Gastroesophageal sphincter (tissue), 4 donors: ENCODE measurements at regions not wholly inside any gene's neighbourhood (a gene's known extent, or its start where the extent isn't known, plus 50 kb on each side); places are given as distances from the start of the nearest gene placed in this dataset.

Experiments used
- ATAC-seq: fragments of 150-250 bp; one replicate; pipeline ENCODE4 v1.9.1; 2016; ENCODE audit warnings: mild to moderate bottlenecking, moderate library complexity
- H3K27ac ChIP-seq, 4 donors: fragments of 200-600 bp; sonication (generic) in 3 of 4; 1 replicate in 3 of 4; 2 replicates in 1 of 4; pipeline ENCODE4 v1.5.1; 2016 to 2019
- H3K27me3 ChIP-seq: fragments of 200-600 bp; sonication (generic); one replicate; pipeline ENCODE4 v1.5.1; 2019
- H3K36me3 ChIP-seq, 2 donors: fragments of 200-600 bp; sonication (generic); one replicate each; pipeline ENCODE4 v1.5.1; 2019; ENCODE audit warnings: control low read depth in 1 of 2
- H3K4me1 ChIP-seq, 3 donors: fragments of 200-600 bp; sonication (generic); 1 replicate in 2 of 3; 2 replicates in 1 of 3; pipeline ENCODE4 v1.5.1; 2016 to 2019; ENCODE audit warnings: control low read depth in 2 of 3
- H3K4me3 ChIP-seq, 2 donors: fragments of 200-600 bp; sonication (generic); one replicate each; pipeline ENCODE4 v1.5.1; 2019; ENCODE audit warnings: mild to moderate bottlenecking in 1 of 2, moderate library complexity in 1 of 2
- H3K9me3 ChIP-seq, 3 donors: fragments of 200-600 bp; sonication (generic); one replicate each; pipeline ENCODE4 v1.5.1; 2017 to 2019; ENCODE audit warnings: control low read depth in 2 of 3
- EP300 ChIP-seq: sonication (generic); formaldehyde crosslinking; IDR thresholded peaks from one replicate; pipeline ENCODE4 v1.6.1; 2017; ENCODE audit warnings: antibody characterized with exemption, mild to moderate bottlenecking
- POLR2A ChIP-seq, 2 donors: fragments of 450-650 bp; IDR thresholded peaks; one replicate each; pipeline ENCODE4 v1.6.1; 2017; ENCODE audit warnings: antibody characterized with exemption in 2 of 2, mild to moderate bottlenecking in 2 of 2, moderate library complexity in 1 of 2
- POLR2AphosphoS5 ChIP-seq: sonication (generic); formaldehyde crosslinking; IDR thresholded peaks from one replicate; pipeline ENCODE4 v1.6.1; 2017; ENCODE audit warnings: antibody characterized with exemption
- WGBS, 2 donors: methylation state at CpG; one replicate each; pipeline ENCODE4 v1.1.5; 2018; ENCODE audit warnings: low coverage in 1 of 2; 5-methylcytosine and 5-hydroxymethylcytosine counted together
- TF ChIP-seq, protein P1 (sequence below), 4 experiments: fragments of 200-600 bp in 2 of 4; fragments of 450-650 bp in 2 of 4; sonication (generic) in 1 of 4; IDR thresholded peaks; one replicate each; pipeline ENCODE4 v1.5.1; 2017 to 2019; ENCODE audit warnings: antibody characterized with exemption in 4 of 4, mild to moderate bottlenecking in 2 of 4, moderate library complexity in 2 of 4

DNA sequence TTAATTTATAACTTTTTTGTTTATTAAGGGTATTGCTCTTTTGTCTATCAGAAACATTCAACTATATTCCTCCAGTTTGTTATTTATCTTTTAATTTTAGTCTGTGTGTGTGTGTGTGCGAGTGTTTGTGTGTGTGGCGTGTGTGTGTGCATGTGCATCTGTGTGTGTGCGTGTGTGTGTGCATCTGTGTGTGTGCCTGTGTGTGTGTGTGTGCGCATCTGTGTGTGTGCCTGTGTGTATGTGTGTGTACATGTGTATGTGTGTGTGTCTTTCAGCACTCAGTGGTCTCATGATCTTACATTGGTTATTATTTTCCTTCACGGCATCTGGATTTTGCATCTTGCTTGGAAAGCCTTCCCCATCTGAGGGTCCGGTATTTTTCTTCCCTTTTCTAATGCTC is 281.1 kb upstream of the RTL1 start:
- no peak for ATAC-seq
- H3K4me3 ChIP-seq, result no peak overlapping the region
- H3K36me3 ChIP-seq, result no peaks in the 10 kb centered on the region
- WGBS, 2 donors, result 75 to 91% methylated on average over 2 to 6 of the region's 6 CpGs
- H3K4me1 ChIP-seq, result no peaks in the 10 kb centered on the region
- H3K9me3 ChIP-seq, result peaks cover 0 to 33% (median 0%) of the 10 kb centered on the region in 3 donors
- no peak overlapping the region for H3K27ac ChIP-seq
- TF ChIP-seq, protein P1, sequence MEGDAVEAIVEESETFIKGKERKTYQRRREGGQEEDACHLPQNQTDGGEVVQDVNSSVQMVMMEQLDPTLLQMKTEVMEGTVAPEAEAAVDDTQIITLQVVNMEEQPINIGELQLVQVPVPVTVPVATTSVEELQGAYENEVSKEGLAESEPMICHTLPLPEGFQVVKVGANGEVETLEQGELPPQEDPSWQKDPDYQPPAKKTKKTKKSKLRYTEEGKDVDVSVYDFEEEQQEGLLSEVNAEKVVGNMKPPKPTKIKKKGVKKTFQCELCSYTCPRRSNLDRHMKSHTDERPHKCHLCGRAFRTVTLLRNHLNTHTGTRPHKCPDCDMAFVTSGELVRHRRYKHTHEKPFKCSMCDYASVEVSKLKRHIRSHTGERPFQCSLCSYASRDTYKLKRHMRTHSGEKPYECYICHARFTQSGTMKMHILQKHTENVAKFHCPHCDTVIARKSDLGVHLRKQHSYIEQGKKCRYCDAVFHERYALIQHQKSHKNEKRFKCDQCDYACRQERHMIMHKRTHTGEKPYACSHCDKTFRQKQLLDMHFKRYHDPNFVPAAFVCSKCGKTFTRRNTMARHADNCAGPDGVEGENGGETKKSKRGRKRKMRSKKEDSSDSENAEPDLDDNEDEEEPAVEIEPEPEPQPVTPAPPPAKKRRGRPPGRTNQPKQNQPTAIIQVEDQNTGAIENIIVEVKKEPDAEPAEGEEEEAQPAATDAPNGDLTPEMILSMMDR (IDR thresholded peaks at IDR 0.05), result no peak
- TF ChIP-seq EP300 (no peak), POLR2A (IDR thresholded peaks at IDR 0.05) (no peak), POLR2AphosphoS5 (no peak)
- H3K27me3 ChIP-seq, result peaks cover 17% of the 10 kb centered on the region

DNA sequence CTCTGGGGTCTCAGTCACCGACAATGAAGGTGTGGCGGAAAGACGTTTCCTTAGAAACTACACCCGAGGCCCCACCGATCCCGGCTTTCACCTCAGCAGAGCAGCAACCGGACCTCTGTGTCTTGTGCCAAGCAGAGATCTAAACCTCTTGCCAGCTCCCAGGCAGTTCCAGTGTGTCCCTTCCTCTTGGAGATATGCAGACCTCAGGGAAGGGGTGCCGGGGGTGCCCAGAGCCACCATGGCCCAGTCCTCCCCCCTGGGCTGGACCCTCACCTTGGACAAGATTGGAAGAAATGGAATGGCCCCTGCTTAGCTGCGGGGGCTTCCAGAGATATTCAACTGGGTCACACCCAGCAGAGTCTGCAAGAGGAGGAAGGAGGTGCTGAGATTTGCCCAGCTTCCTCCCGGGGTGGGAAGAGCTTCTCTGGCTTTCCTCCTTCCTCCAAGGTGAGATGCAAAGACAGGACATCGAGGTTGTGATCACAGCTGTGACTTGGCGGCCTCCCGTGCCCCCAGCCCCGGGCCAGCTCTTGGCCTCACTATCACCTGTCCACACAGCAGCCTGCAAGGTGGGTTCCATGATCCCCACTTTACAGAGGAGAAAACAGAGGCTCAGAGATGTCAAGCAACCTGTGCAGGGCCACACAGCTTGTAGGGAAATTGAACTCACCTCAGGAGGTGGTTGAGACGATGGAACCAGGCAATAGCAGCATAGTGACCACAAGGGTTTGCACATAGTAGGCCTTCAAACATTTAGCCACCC is 281.7 kb upstream of the RTL1 start:
- H3K27me3 ChIP-seq, result peaks cover 17% of the 10 kb centered on the region
- H3K27ac ChIP-seq, result no peak overlapping the region
- 47 to 79% methylated on average over 3 to 11 of the region's 15 CpGs for WGBS, 2 donors
- peaks cover 0 to 26% (median 0%) of the 10 kb centered on the region in 3 donors for H3K9me3 ChIP-seq
- no peak overlapping the region for H3K4me3 ChIP-seq
- H3K4me1 ChIP-seq, result no peaks in the 10 kb centered on the region
- no peak for TF ChIP-seq POLR2AphosphoS5
- TF ChIP-seq, protein P1 (IDR thresholded peaks at IDR 0.05), result no peak
- no peak for ATAC-seq
- no peaks in the 10 kb centered on the region for H3K36me3 ChIP-seq

DNA sequence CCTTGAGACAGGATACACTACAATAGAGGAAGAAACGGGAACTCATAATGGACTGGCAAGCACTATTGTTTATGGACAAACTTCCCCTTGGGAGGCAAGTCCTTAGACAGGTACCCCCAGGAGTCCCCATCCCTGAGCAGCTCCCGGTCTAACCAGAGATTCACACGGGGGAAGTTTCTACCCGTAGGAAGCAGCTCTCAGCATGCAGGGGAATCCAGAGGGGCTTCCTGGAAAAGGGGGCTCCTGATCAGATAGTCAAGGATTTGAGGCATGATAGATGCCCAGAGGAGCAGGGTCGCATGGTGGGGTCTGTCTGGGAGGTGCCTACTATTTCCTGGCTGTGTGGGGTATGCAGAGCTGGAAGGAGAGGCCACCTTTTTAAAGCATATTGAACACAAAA is 282.4 kb upstream of the RTL1 start:
- Histone ChIP-seq H3K27me3 (peaks cover 17% of the 10 kb centered on the region), H3K4me1 (no peaks in the 10 kb centered on the region), H3K9me3 (peaks cover 0 to 19% (median 0%) of the 10 kb centered on the region in 3 donors), H3K36me3 (no peaks in the 10 kb centered on the region), H3K27ac (no peak overlapping the region), H3K4me3 (no peak overlapping the region)
- TF ChIP-seq POLR2AphosphoS5 (no peak), EP300 (no peak), POLR2A (IDR thresholded peaks at IDR 0.05) (no peak)
- TF ChIP-seq, protein P1 (IDR thresholded peaks at IDR 0.05), result no peak
- no peak for ATAC-seq
- 33% methylated on average over 2 of the region's 5 CpGs; no CpG with 5 or more reads in 1 of the 2 donors for WGBS, 2 donors

DNA sequence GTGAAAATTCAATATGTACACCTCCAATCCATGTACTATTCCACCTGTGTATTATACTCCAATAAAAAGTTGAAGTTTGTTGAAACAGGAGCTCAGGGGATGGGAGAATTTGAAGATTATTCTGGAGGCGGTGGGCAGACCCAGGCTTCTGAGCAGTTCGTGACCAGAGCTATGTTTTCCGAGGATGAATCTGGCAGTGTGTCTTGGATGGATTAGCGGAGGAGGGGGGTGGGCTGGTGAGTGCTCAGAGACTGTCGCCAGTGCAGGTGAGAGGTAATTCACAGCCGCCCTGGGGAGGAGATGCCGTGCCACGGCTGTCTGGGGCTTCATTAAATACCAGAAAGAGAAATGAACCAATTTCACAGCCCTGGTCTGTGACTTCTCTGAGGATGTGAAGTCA is 283.0 kb upstream of the RTL1 start:
- H3K4me3 ChIP-seq, result no peak overlapping the region
- 80 to 89% methylated on average over 2 to 8 of the region's 8 CpGs for WGBS, 2 donors
- no peaks in the 10 kb centered on the region for H3K4me1 ChIP-seq
- peaks cover 0 to 13% (median 0%) of the 10 kb centered on the region in 3 donors for H3K9me3 ChIP-seq
- H3K36me3 ChIP-seq, result no peaks in the 10 kb centered on the region
- TF ChIP-seq POLR2A (IDR thresholded peaks at IDR 0.05), result no peak
- TF ChIP-seq POLR2AphosphoS5, result no peak
- no peak for TF ChIP-seq EP300
- TF ChIP-seq, protein P1 (IDR thresholded peaks at IDR 0.05), result no peak
- H3K27me3 ChIP-seq, result peaks cover 17% of the 10 kb centered on the region
- no peak for ATAC-seq
- H3K27ac ChIP-seq, result no peak overlapping the region
